Trophoblast cell (in vitro differentiated cells and primary cell): ENCODE measurements at regions not wholly inside any gene's neighbourhood (a gene's known extent, or its start where the extent isn't known, plus 50 kb on each side); places are given as distances from the start of the nearest gene placed in this dataset.

Experiments
- DNase-seq, 2 donors: peaks; one replicate each; pipeline ENCODE4 v3.0.0-alpha.2; 2016
- H2AFZ ChIP-seq: 2 replicates; pipeline ENCODE4 v1.6.1; 2013; ENCODE audit warnings: low read length, moderate library complexity, mild to moderate bottlenecking; ENCODE audit not compliant: insufficient read depth, poor library complexity
- H2AK5ac ChIP-seq: 2 replicates; pipeline ENCODE4 v1.6.1; 2013; ENCODE audit warnings: mild to moderate bottlenecking, low read length
- H2BK120ac ChIP-seq: 2 replicates; pipeline ENCODE4 v1.6.1; 2013; ENCODE audit warnings: low read length, mild to moderate bottlenecking, moderate library complexity; ENCODE audit not compliant: insufficient read depth, poor library complexity
- H2BK12ac ChIP-seq: 2 replicates; pipeline ENCODE4 v1.6.1; 2013; ENCODE audit warnings: mild to moderate bottlenecking, low read length, moderate library complexity
- H2BK5ac ChIP-seq: 2 replicates; pipeline ENCODE4 v1.6.1; 2013; ENCODE audit warnings: low read length, low read depth, moderate library complexity, mild to moderate bottlenecking; ENCODE audit not compliant: poor library complexity
- H3K14ac ChIP-seq: 2 replicates; pipeline ENCODE4 v1.6.1; 2013; ENCODE audit warnings: mild to moderate bottlenecking, low read length
- H3K18ac ChIP-seq: 2 replicates; pipeline ENCODE4 v1.6.1; 2013; ENCODE audit warnings: mild to moderate bottlenecking, low read length
- H3K23ac ChIP-seq: 2 replicates; pipeline ENCODE4 v1.6.1; 2013; ENCODE audit warnings: low read length
- H3K27ac ChIP-seq: 2 replicates; pipeline ENCODE4 v1.5.1; 2013; ENCODE audit warnings: low read depth, mild to moderate bottlenecking, inconsistent platforms, low read length, moderate library complexity
- H3K27me3 ChIP-seq: 2 replicates; pipeline ENCODE4 v1.6.1; 2013; ENCODE audit warnings: inconsistent platforms, mild to moderate bottlenecking, low read length, moderate library complexity; ENCODE audit not compliant: insufficient read depth
- H3K36me3 ChIP-seq, 2 experiments: 1 replicate in 1 of 2; 2 replicates in 1 of 2; pipeline ENCODE4 v1.6.1; 2013; ENCODE audit warnings: low read length in 2 of 2, mild to moderate bottlenecking in 2 of 2, moderate library complexity in 1 of 2; ENCODE audit not compliant: insufficient read depth in 2 of 2, control insufficient read depth in 1 of 2
- H3K4ac ChIP-seq: 2 replicates; pipeline ENCODE4 v1.6.1; 2013; ENCODE audit warnings: low read depth, mild to moderate bottlenecking, low read length, moderate library complexity
- H3K4me1 ChIP-seq, 2 experiments: 1 replicate in 1 of 2; 2 replicates in 1 of 2; pipeline ENCODE4 v1.6.1; 2013; ENCODE audit warnings: low read length in 2 of 2, mild to moderate bottlenecking in 2 of 2, moderate library complexity in 1 of 2; ENCODE audit not compliant: insufficient read depth in 2 of 2, control insufficient read depth in 1 of 2
- H3K4me2 ChIP-seq: 2 replicates; pipeline ENCODE4 v1.6.1; 2013; ENCODE audit warnings: inconsistent platforms, mild to moderate bottlenecking, low read length, moderate library complexity
- H3K4me3 ChIP-seq: 2 replicates; pipeline ENCODE4 v1.5.1; 2013; ENCODE audit warnings: mild to moderate bottlenecking, low read depth, low read length, inconsistent platforms
- H3K79me1 ChIP-seq: one replicate; pipeline ENCODE4 v1.6.1; 2013; ENCODE audit warnings: low read length
- H3K79me2 ChIP-seq: 2 replicates; pipeline ENCODE4 v1.6.1; 2013; ENCODE audit warnings: low read length, mild to moderate bottlenecking; ENCODE audit not compliant: control insufficient read depth, insufficient read depth, poor library complexity
- H3K9ac ChIP-seq: 2 replicates; pipeline ENCODE4 v1.6.1; 2013; ENCODE audit warnings: mild to moderate bottlenecking, low read length
- H3K9me3 ChIP-seq: 2 replicates; pipeline ENCODE4 v1.6.1; 2013; ENCODE audit warnings: low read depth, mild to moderate bottlenecking, control low read depth, inconsistent platforms, low read length; ENCODE audit not compliant: insufficient read depth
- H4K12ac ChIP-seq: 2 replicates; pipeline ENCODE4 v1.6.1; 2013; ENCODE audit warnings: low read depth, mild to moderate bottlenecking, low read length, moderate library complexity
- H4K8ac ChIP-seq: 2 replicates; pipeline ENCODE4 v1.6.1; 2013; ENCODE audit warnings: low read depth, mild to moderate bottlenecking, low read length, moderate library complexity
- H4K91ac ChIP-seq: one replicate; pipeline ENCODE4 v1.6.1; 2013; ENCODE audit warnings: low read depth, mild to moderate bottlenecking, low read length, moderate library complexity
- WGBS: extraction: QIAGEN DNeasy Blood & Tissue Kit; methylation state at CpG from one replicate; pipeline ENCODE4 v1.1.7; 2013; ENCODE audit warnings: missing lambda C conversion rate; ENCODE audit not compliant: insufficient read length, insufficient coverage; ENCODE audit errors: extremely low coverage; 5-methylcytosine and 5-hydroxymethylcytosine counted together

GRCh38 chr7:118720632-118721031, 496.1 kb downstream of the ANKRD7 start:
- Histone ChIP-seq H3K79me2 (no peaks in the 10 kb centered on the region), H3K4ac (no peak overlapping the region), H3K36me3 (no peaks in the 10 kb centered on the region), H3K18ac (no peak overlapping the region), H3K4me3 (no peak overlapping the region), H2BK5ac (no peak overlapping the region), H4K91ac (no peak overlapping the region), H4K8ac (no peak overlapping the region), H3K4me2 (no peak overlapping the region), H3K4me1 (no peaks in the 10 kb centered on the region), H4K12ac (no peak overlapping the region), H2BK120ac (no peak overlapping the region), H3K27ac (no peak overlapping the region), H3K9me3 (no peaks in the 10 kb centered on the region), H2AK5ac (no peak overlapping the region), H3K23ac (no peak overlapping the region), H2BK12ac (no peak overlapping the region), H2AFZ (no peak overlapping the region), H3K27me3 (no peaks in the 10 kb centered on the region), H3K79me1 (no peaks in the 10 kb centered on the region), H3K9ac (no peak overlapping the region), H3K14ac (no peak overlapping the region)
- DNase-seq, result no peak
- no CpG with 5 or more reads among the region's 4 CpGs for WGBS

GRCh38 chr7:118731854-118732253, 507.4 kb downstream of the ANKRD7 start:
- Histone ChIP-seq H3K4me1 (no peaks in the 10 kb centered on the region), H4K91ac (no peak overlapping the region), H2BK5ac (no peak overlapping the region), H2AFZ (no peak overlapping the region), H3K4me2 (no peak overlapping the region), H3K4ac (no peak overlapping the region), H3K27ac (no peak overlapping the region), H3K23ac (no peak overlapping the region), H3K18ac (no peak overlapping the region), H3K79me2 (no peaks in the 10 kb centered on the region), H3K9me3 (no peaks in the 10 kb centered on the region), H3K27me3 (no peaks in the 10 kb centered on the region), H2BK120ac (no peak overlapping the region), H4K12ac (no peak overlapping the region), H3K9ac (no peak overlapping the region), H3K36me3 (no peaks in the 10 kb centered on the region), H2BK12ac (no peak overlapping the region), H2AK5ac (no peak overlapping the region), H4K8ac (no peak overlapping the region), H3K4me3 (no peak overlapping the region), H3K14ac (no peak overlapping the region), H3K79me1 (no peaks in the 10 kb centered on the region)
- WGBS, result no CpG with 5 or more reads among the region's 2 CpGs
- no peak for DNase-seq

GRCh38 chr7:118734541-118734940, 510.0 kb downstream of the ANKRD7 start:
- Histone ChIP-seq H3K23ac (no peak overlapping the region), H3K18ac (no peak overlapping the region), H3K4me3 (no peak overlapping the region), H2BK12ac (no peak overlapping the region), H3K27ac (no peak overlapping the region), H3K4me2 (no peak overlapping the region), H3K79me1 (no peaks in the 10 kb centered on the region), H3K4me1 (no peaks in the 10 kb centered on the region), H3K14ac (no peak overlapping the region), H2BK5ac (no peak overlapping the region), H3K4ac (no peak overlapping the region), H4K91ac (no peak overlapping the region), H3K36me3 (no peaks in the 10 kb centered on the region), H3K9me3 (no peaks in the 10 kb centered on the region), H2AFZ (no peak overlapping the region), H4K8ac (no peak overlapping the region), H4K12ac (no peak overlapping the region), H3K79me2 (no peaks in the 10 kb centered on the region), H2BK120ac (no peak overlapping the region), H2AK5ac (no peak overlapping the region), H3K9ac (no peak overlapping the region), H3K27me3 (no peaks in the 10 kb centered on the region)
- no CpG with 5 or more reads among the region's 2 CpGs for WGBS
- no peak for DNase-seq

- Histone ChIP-seq H3K4me2 (no peak overlapping the region), H2BK5ac (no peak overlapping the region), H3K27me3 (no peaks in the 10 kb centered on the region), H3K9ac (no peak overlapping the region), H2AFZ (no peak overlapping the region), H4K91ac (no peak overlapping the region), H3K9me3 (no peaks in the 10 kb centered on the region), H3K36me3 (no peaks in the 10 kb centered on the region), H3K4me3 (no peak overlapping the region), H4K8ac (no peak overlapping the region), H3K4ac (no peak overlapping the region), H3K79me1 (no peaks in the 10 kb centered on the region), H2BK12ac (no peak overlapping the region), H2BK120ac (no peak overlapping the region), H3K27ac (no peak overlapping the region), H2AK5ac (no peak overlapping the region), H3K23ac (no peak overlapping the region), H3K4me1 (no peaks in the 10 kb centered on the region), H4K12ac (no peak overlapping the region), H3K14ac (no peak overlapping the region), H3K79me2 (no peaks in the 10 kb centered on the region), H3K18ac (no peak overlapping the region)
- DNase-seq, result no peak
These were observed 510.9 kb downstream of the ANKRD7 start for GRCh38 chr7:118735441-118735840.
